Embryonic facial prominence (tissue), 1 donor: ENCODE measurements at regions not wholly inside any gene's neighbourhood (a gene's known extent, or its start where the extent isn't known, plus 50 kb on each side); places are given as distances from the start of the nearest gene placed in this dataset.

ENCODE experiments used
- DNase-seq: peaks from one replicate; pipeline ENCODE4 v3.0.0-alpha.2; 2016; ENCODE audit errors: extremely low spot score

- no peak for DNase-seq
Observed at GRCh38 chr3:182716114-182716688, 77.1 kb upstream of the ATP11B start.

GRCh38 chr3:182717216-182717615 lies 76.1 kb upstream of the ATP11B start:
- no peak for DNase-seq

- no peak for DNase-seq
Observed at GRCh38 chr3:182722907-182723306, 70.4 kb upstream of the ATP11B start.

GRCh38 chr3:182723596-182723995 lies 69.7 kb upstream of the ATP11B start:
- no peak for DNase-seq

- no peak for DNase-seq
Observed at GRCh38 chr3:182725372-182726251, 67.7 kb upstream of the ATP11B start.

GRCh38 chr3:182726258-182727142 lies 66.8 kb upstream of the ATP11B start:
- no peak for DNase-seq

- no peak for DNase-seq
Observed at GRCh38 chr3:182728238-182728637, 65.1 kb upstream of the ATP11B start.

- DNase-seq, result no peak
Observed at GRCh38 chr3:182729903-182730674, 63.2 kb upstream of the ATP11B start.

- DNase-seq, result no peak
Observed at GRCh38 chr3:182730675-182731042, 62.6 kb upstream of the ATP11B start.

- DNase-seq, result no peak
Observed at GRCh38 chr3:182731764-182732163, 61.5 kb upstream of the ATP11B start.

- no peak for DNase-seq
Observed at GRCh38 chr3:182732232-182733015, 60.9 kb upstream of the ATP11B start.

GRCh38 chr3:182735672-182736071 lies 57.6 kb upstream of the ATP11B start:
- DNase-seq, result peak; percentile 33

GRCh38 chr3:182737825-182738224 lies 55.5 kb upstream of the ATP11B start:
- DNase-seq, result no peak

GRCh38 chr3:182738583-182739411 lies 54.5 kb upstream of the ATP11B start:
- DNase-seq, result no peak

- no peak for DNase-seq
Observed at GRCh38 chr3:182739619-182740018, 53.7 kb upstream of the ATP11B start.

GRCh38 chr3:182740710-182741109 lies 52.6 kb upstream of the ATP11B start:
- DNase-seq, result no peak

GRCh38 chr3:182741214-182741613 lies 52.1 kb upstream of the ATP11B start:
- DNase-seq, result no peak
